Mucosa of descending colon (tissue), 3 donors: ENCODE measurements at regions not wholly inside any gene's neighbourhood (a gene's known extent, or its start where the extent isn't known, plus 50 kb on each side); places are given as distances from the start of the nearest gene placed in this dataset.

Experiments
- ATAC-seq: fragments of 200-7000 bp; cut with Tn5 transposase; one replicate; pipeline ENCODE4 v1.9.1; 2020; ENCODE audit warnings: mild to moderate bottlenecking, moderate library complexity
- DNase-seq, 3 donors: peaks; one replicate each; pipeline ENCODE4 v3.0.0-alpha.2; 2020
- H3K36me3 ChIP-seq: fragments of 200-600 bp; one replicate; pipeline ENCODE4 v1.8.0; 2021; ENCODE audit warnings: low read depth, mild to moderate bottlenecking
- H3K4me1 ChIP-seq: fragments of 200-600 bp; one replicate; pipeline ENCODE4 v1.8.0; 2021; ENCODE audit warnings: low read depth, mild to moderate bottlenecking
- H3K4me3 ChIP-seq: fragments of 200-600 bp; one replicate; pipeline ENCODE4 v1.8.0; 2021; ENCODE audit warnings: mild to moderate bottlenecking
- H3K9me3 ChIP-seq: fragments of 200-600 bp; one replicate; pipeline ENCODE4 v1.8.0; 2021; ENCODE audit warnings: mild to moderate bottlenecking
- CTCF ChIP-seq: fragments of 200-600 bp; IDR thresholded peaks from one replicate; pipeline ENCODE4 v1.8.0; 2022; ENCODE audit warnings: antibody characterized with exemption, mild to moderate bottlenecking
- intact Hi-C, 2 donors: fragments of 100-400 bp; cut with DNase I in 1 of 2; cut with micrococcal nuclease in 1 of 2; formaldehyde crosslinking; loops; one replicate each; pipeline versions ENCODE4 v1.11.0 to v1.11.1; 2022; cut with DNase I, micrococcal nuclease
- donor health status: DM: no; HTN: no; CAD: no; lungs with moderate emphysema.
- donor health status: DM: no; HTN: no; CAD: no.
- donor health status: DM: no; HTN: yes; CAD: no.

GRCh38 chr21:34009193-34009592 is 64.2 kb upstream of the MRPS6 start:
- TF ChIP-seq CTCF = no peak
- Histone ChIP-seq H3K36me3 (no peaks in the 10 kb centered on the region), H3K4me1 (peaks cover 3% of the 10 kb centered on the region), H3K4me3 (no peak overlapping the region), H3K9me3 (peaks cover 11% of the 10 kb centered on the region)
- DNase-seq (no peak), ATAC-seq (no peak)
- intact Hi-C loops = no loop called here

DNA sequence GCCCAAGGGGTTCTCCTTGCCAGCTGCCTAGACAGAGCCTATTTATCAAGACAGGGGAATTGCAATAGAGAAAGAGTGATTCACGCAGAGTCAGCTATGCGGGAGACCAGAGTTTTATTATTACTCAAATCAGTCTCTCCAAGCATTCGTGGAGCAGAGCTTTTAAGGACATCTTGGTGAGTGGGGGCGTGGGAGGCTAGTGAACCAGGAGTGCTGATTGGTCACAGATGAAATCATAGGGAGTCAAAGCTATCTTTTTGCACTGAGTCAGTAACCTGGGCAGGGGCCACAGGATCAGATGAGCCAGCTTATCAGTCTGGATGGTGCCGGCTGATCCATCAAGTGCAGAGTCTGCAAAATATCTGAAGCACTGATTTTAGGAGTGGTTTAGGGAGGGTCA is 64.8 kb upstream of the MRPS6 start:
- ATAC-seq (no peak), DNase-seq (no peak)
- peaks cover 3% of the 10 kb centered on the region for H3K4me1 ChIP-seq
- intact Hi-C loops = no loop called here
- no peak overlapping the region for H3K4me3 ChIP-seq
- no peak for TF ChIP-seq CTCF
- H3K9me3 ChIP-seq = peaks cover 11% of the 10 kb centered on the region
- no peaks in the 10 kb centered on the region for H3K36me3 ChIP-seq

GRCh38 chr21:34006611-34007168 is 66.7 kb upstream of the MRPS6 start:
- intact Hi-C loops = no loop called here
- peaks cover 3% of the 10 kb centered on the region for H3K4me1 ChIP-seq
- no peak overlapping the region for H3K4me3 ChIP-seq
- TF ChIP-seq CTCF = no peak
- no peak for DNase-seq
- ATAC-seq = no peak
- H3K9me3 ChIP-seq = peaks cover 11% of the 10 kb centered on the region
- H3K36me3 ChIP-seq = no peaks in the 10 kb centered on the region

- TF ChIP-seq CTCF = no peak
- Histone ChIP-seq H3K9me3 (no peaks in the 10 kb centered on the region), H3K4me1 (peaks cover 3% of the 10 kb centered on the region), H3K4me3 (no peak overlapping the region), H3K36me3 (no peaks in the 10 kb centered on the region)
- intact Hi-C loops = no loop called here
- DNase-seq = no peak
- no peak for ATAC-seq
Measured at GRCh38 chr21:34004974-34005373, 68.4 kb upstream of the MRPS6 start.

DNA sequence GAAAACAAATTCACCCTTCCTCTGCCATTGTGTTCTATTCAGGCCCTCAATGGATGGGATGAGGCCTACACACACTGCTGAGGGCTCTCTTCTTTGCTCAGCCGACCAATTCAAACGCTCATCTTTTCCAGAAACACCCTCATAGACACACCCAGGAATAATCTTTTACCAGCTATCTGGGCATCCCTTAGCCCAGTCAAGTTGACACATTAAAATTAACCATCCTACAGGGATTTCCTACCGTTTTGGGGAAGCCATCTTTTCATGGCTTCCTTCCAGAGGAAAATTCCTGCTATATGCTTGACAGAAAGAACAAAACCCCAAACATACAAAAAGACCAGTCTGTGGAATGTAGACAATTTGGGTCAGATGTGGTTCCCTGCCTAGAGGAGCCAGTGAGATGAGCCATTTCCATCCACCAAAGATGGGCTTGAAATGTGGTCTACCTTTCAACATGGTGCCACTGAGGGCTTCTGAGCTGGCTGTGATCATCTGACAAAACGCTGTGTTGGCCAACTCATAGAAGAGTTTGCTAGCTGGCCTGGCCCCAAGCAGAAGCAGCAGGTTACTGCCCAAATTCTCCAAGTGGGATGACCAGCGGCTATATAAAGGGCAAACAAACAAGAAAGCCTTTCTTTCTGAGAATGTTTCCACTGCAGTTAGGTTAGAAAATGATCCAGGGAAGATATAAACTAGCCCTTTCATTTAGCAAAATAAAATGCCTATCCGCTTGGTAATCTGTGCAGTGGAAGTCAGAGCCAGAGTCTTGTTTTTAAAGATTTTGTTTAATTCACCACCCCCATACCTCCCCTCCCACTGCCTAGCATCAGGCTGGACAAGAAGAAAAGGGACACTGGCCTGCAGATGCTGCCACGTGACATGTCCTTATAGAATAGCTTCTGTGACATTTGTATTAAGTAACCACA is 69.1 kb upstream of the MRPS6 start:
- Histone ChIP-seq H3K4me3 (no peak overlapping the region), H3K9me3 (no peaks in the 10 kb centered on the region), H3K4me1 (peaks cover 3% of the 10 kb centered on the region), H3K36me3 (no peaks in the 10 kb centered on the region)
- DNase-seq = no peak
- no peak for TF ChIP-seq CTCF
- no peak for ATAC-seq
- intact Hi-C loops = no loop called here
